HEK293T (cell line): ENCODE measurements at regions not wholly inside any gene's neighbourhood (a gene's known extent, or its start where the extent isn't known, plus 50 kb on each side); places are given as distances from the start of the nearest gene placed in this dataset.

Source experiments
- CTCF ChIA-PET: fragments of 350-600 bp; formaldehyde crosslinking; extraction: SDS; loops from one replicate; lab custom pipeline; 2021; ENCODE audit warnings: antibody characterized with exemption, inconsistent platforms; lab: Yijun Ruan, JAX
- POLR2A ChIA-PET: fragments of 350-600 bp; formaldehyde crosslinking; extraction: SDS; loops from one replicate; lab custom pipeline; 2020; ENCODE audit warnings: antibody characterized with exemption, inconsistent platforms; lab: Yijun Ruan, JAX
- DNase-seq: peaks from one replicate; pipeline ENCODE4 v3.0.0; 2012; ENCODE audit warnings: mixed read lengths; ENCODE audit errors: extremely low spot score
- ARNT ChIP-seq: fragments of 450-650 bp; IDR thresholded peaks from 2 replicates; pipeline ENCODE4 v1.6.1; 2017; ENCODE audit warnings: mild to moderate bottlenecking
- BHLHE40 ChIP-seq: fragments of 450-650 bp; IDR thresholded peaks from 2 replicates; pipeline ENCODE4 v1.6.1; 2016; ENCODE audit warnings: mild to moderate bottlenecking, moderate library complexity, borderline replicate concordance
- CTBP1 ChIP-seq: fragments of 450-650 bp; IDR thresholded peaks from 2 replicates; pipeline ENCODE4 v1.6.1; 2016; ENCODE audit warnings: borderline replicate concordance
- ELF4 ChIP-seq: fragments of 450-650 bp; IDR thresholded peaks from 2 replicates; pipeline ENCODE4 v1.6.1; 2017; ENCODE audit warnings: antibody characterized with exemption
- FOXA1 ChIP-seq: fragments of 450-650 bp; IDR thresholded peaks from 2 replicates; pipeline ENCODE4 v1.6.1; 2016; ENCODE audit warnings: mild to moderate bottlenecking
- FOXK2 ChIP-seq: fragments of 450-650 bp; IDR thresholded peaks from 2 replicates; pipeline ENCODE4 v1.6.1; 2016; ENCODE audit warnings: mild to moderate bottlenecking
- HDGF ChIP-seq: fragments of 450-650 bp; IDR thresholded peaks from 2 replicates; pipeline ENCODE4 v1.6.1; 2017; ENCODE audit warnings: antibody characterized with exemption, borderline replicate concordance
- L3MBTL2 ChIP-seq: fragments of 450-650 bp; conservative IDR thresholded peaks from 2 replicates; pipeline ENCODE4 v1.6.1; 2016; ENCODE audit warnings: mild to moderate bottlenecking
- LEF1 ChIP-seq: fragments of 450-650 bp; IDR thresholded peaks from 2 replicates; pipeline ENCODE4 v1.6.1; 2017; ENCODE audit warnings: mild to moderate bottlenecking, borderline replicate concordance
- NFRKB ChIP-seq: fragments of 450-650 bp; IDR thresholded peaks from 2 replicates; pipeline ENCODE4 v1.6.1; 2016; ENCODE audit warnings: mild to moderate bottlenecking, moderate library complexity
- SP1 ChIP-seq: fragments of 450-650 bp; IDR thresholded peaks from 2 replicates; pipeline ENCODE4 v1.6.1; 2017
- SUZ12 ChIP-seq: fragments of 450-650 bp; IDR thresholded peaks from 2 replicates; pipeline ENCODE4 v1.6.1; 2016; ENCODE audit warnings: mild to moderate bottlenecking
- TARDBP ChIP-seq: fragments of 450-650 bp; IDR thresholded peaks from 2 replicates; pipeline ENCODE4 v1.6.1; 2016
- ZNF384 ChIP-seq: fragments of 450-650 bp; IDR thresholded peaks from 2 replicates; pipeline ENCODE4 v1.6.1; 2016
- TF ChIP-seq, protein P1 (sequence below): fragments of 450-650 bp; IDR thresholded peaks from 2 replicates; pipeline ENCODE4 v1.6.1; 2016

- CTCF ChIA-PET: no interaction called here
- TF ChIP-seq ARNT (no peak), LEF1 (no peak), CTBP1 (no peak), ZNF384 (no peak), BHLHE40 (no peak), HDGF (no peak), FOXA1 (no peak)
- TF ChIP-seq, protein P1, sequence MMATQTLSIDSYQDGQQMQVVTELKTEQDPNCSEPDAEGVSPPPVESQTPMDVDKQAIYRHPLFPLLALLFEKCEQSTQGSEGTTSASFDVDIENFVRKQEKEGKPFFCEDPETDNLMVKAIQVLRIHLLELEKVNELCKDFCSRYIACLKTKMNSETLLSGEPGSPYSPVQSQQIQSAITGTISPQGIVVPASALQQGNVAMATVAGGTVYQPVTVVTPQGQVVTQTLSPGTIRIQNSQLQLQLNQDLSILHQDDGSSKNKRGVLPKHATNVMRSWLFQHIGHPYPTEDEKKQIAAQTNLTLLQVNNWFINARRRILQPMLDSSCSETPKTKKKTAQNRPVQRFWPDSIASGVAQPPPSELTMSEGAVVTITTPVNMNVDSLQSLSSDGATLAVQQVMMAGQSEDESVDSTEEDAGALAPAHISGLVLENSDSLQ: no peak
- no peak for DNase-seq
- POLR2A ChIA-PET: interaction anchor here (0.7 kb wide), 1 partner anchor 12 kb away, joined by 3 read pairs; no protein-coding TSS in a partner anchor
Observed at GRCh38 chr15:95162967-95163531, 931.7 kb downstream of the MCTP2 start.

- CTCF ChIA-PET: no interaction called here
- TF ChIP-seq L3MBTL2 (no peak), NFRKB (no peak), ELF4 (no peak), CTBP1 (no peak), BHLHE40 (no peak)
- no peak for DNase-seq
- POLR2A ChIA-PET: no interaction called here
Observed at GRCh38 chr15:95168152-95168551, 936.8 kb downstream of the MCTP2 start.

DNA sequence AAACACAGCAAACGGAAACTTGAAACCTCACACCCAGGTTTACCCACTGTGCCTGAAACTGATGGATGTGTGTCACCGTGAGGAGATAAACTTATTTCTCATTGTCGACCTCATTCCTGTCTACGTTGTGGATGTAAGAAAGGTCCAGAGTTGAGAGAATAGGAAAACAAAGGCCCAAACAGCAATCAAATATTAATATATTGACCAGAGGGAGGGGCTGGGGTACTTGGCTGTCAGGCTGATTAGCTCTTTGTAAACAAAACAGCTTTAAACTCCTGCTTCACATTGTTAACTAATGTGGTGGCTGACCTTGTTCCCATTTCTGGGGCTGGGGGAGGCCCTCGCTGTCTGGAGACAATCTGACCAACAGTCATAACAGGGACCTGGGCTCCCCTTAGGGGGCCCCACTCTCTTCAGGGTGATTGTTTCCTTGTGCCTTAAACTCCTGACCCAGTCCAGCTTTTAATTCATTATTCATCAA, 937.6 kb downstream of the MCTP2 start:
- no peak for DNase-seq
- CTCF ChIA-PET: no interaction called here
- no peak for TF ChIP-seq TARDBP
- no peak for TF ChIP-seq ELF4
- TF ChIP-seq SUZ12: no peak
- no peak for TF ChIP-seq ZNF384
- TF ChIP-seq, protein P1: 0 out of 2 replicates have a peak, but pooled peaks have one; percentile 42
- no peak for TF ChIP-seq FOXK2
- no peak for TF ChIP-seq CTBP1
- POLR2A ChIA-PET: no interaction called here

- no peak for DNase-seq
- no peak for TF ChIP-seq ELF4
- TF ChIP-seq ARNT: no peak
- TF ChIP-seq SUZ12: no peak
- no peak for TF ChIP-seq FOXK2
- TF ChIP-seq SP1: no peak
- TF ChIP-seq TARDBP: no peak
- TF ChIP-seq L3MBTL2: no peak; the same call in 1 of the 2 replicates
- no peak for TF ChIP-seq CTBP1
- no peak for TF ChIP-seq ZNF384
- no peak for TF ChIP-seq HDGF
- TF ChIP-seq FOXA1: no peak
- CTCF ChIA-PET: interaction anchor here (0.6 kb wide), 1 partner anchor 145 kb away, joined by 3 read pairs; no protein-coding TSS in a partner anchor
- POLR2A ChIA-PET: no interaction called here
Observed at GRCh38 chr15:95169541-95170459, 938.4 kb downstream of the MCTP2 start.

DNA sequence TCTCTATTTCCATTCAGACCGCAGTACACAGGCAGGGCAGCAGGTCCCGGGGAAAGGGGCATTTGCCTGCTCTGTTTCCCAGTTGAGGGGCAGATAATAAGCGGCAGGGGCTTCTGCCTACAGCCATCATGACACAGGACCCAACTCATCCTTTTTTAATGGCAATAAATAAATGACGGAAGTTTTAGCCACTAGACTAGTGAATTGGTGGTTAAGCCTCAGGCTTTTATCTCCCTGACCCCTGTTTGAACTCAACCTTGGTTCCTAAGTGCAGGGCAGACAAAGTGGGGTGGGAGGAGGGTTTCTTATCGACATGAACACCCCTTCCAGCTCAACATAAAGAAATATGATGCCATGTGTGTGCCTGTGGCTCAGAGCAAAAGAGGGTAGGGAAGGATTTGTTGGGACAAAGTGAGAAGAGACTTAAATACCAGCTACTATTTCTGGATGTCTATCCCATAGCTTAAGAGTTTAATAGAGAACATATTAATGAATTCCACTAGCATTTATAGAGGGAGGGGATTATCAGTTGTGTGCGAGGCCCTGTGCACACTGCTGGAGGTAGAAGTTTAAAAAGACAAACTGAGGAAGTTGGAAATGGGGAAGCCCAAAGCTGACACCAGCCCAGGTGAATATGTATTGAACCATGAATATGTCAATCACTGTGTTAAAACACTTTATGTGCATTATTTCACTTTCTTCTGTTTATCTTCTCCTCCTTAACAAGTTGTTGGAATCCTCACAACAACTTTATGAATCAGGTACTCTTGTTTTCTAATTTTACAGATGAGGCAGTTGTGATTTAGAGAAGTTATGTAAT, 939.4 kb downstream of the MCTP2 start:
- TF ChIP-seq L3MBTL2: no peak
- TF ChIP-seq ELF4: no peak
- TF ChIP-seq, protein P1: peak; percentile 64
- ChIA-PET POLR2A (no interaction called here), CTCF (interaction anchor here (0.6 kb wide), 1 partner anchor 146 kb away, joined by 3 read pairs; no protein-coding TSS in a partner anchor)
- peak; percentile 31 for DNase-seq

GRCh38 chr15:95171564-95171963, 940.2 kb downstream of the MCTP2 start:
- ChIA-PET POLR2A (no interaction called here), CTCF (no interaction called here)
- no peak for TF ChIP-seq HDGF
- no peak for DNase-seq
